Fibroblast of lung (primary cell): ENCODE measurements at regions not wholly inside any gene's neighbourhood (a gene's known extent, or its start where the extent isn't known, plus 50 kb on each side); places are given as distances from the start of the nearest gene placed in this dataset.

Experiments
- EZH2 ChIP-seq: IDR thresholded peaks from 2 replicates; pipeline ENCODE4 v1.5.1; 2012; ENCODE audit warnings: low read length, control low read depth, mild to moderate bottlenecking; ENCODE audit errors: missing control alignments
- TF ChIP-seq, protein P1 (sequence below), 2 donors: IDR thresholded peaks in 1 of 2; conservative IDR thresholded peaks in 1 of 2; 1 replicate in 1 of 2; 2 replicates in 1 of 2; pipeline ENCODE4 v1.5.1; 2011 to 2012; ENCODE audit warnings: low read length in 2 of 2, control low read depth in 1 of 2, inconsistent platforms in 1 of 2, low read depth in 1 of 2, mild to moderate bottlenecking in 1 of 2

GRCh38 chr5:125950012-125950615 lies 473.1 kb upstream of the GRAMD2B start:
- TF ChIP-seq, protein P1, sequence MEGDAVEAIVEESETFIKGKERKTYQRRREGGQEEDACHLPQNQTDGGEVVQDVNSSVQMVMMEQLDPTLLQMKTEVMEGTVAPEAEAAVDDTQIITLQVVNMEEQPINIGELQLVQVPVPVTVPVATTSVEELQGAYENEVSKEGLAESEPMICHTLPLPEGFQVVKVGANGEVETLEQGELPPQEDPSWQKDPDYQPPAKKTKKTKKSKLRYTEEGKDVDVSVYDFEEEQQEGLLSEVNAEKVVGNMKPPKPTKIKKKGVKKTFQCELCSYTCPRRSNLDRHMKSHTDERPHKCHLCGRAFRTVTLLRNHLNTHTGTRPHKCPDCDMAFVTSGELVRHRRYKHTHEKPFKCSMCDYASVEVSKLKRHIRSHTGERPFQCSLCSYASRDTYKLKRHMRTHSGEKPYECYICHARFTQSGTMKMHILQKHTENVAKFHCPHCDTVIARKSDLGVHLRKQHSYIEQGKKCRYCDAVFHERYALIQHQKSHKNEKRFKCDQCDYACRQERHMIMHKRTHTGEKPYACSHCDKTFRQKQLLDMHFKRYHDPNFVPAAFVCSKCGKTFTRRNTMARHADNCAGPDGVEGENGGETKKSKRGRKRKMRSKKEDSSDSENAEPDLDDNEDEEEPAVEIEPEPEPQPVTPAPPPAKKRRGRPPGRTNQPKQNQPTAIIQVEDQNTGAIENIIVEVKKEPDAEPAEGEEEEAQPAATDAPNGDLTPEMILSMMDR (conservative IDR thresholded peaks at IDR 0.05 in 1 of 2, IDR thresholded peaks at IDR 0.05 in 1 of 2; ENCODE audit: low read depth in 1 of 2, low read length in 2 of 2): no peak
- no peak for TF ChIP-seq EZH2
